ENCODE measurements at regions not wholly inside any gene's neighbourhood (a gene's known extent, or its start where the extent isn't known, plus 50 kb on each side); places are given as distances from the start of the nearest gene placed in this dataset.

DNA sequence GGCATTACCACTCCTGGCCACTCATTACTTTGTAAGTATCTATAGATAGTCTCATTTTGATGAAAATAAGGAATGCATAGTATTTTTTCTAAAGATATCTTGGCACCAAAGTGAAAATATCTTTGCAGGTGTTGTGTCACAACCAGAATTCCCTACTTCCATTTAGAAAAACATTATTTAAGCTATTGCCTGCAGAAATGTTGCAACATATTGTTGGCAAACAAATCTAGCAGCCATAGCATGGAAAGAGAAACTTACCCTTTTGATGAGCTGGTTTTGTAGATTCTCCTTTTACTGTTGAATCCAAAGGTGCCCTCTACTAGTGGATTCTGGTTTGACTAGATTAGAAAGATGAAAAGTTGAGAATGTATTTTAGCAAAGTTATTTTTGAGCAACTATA lies 138.8 kb downstream of the AREG start (continued):
- TF ChIP-seq, protein P1, sequence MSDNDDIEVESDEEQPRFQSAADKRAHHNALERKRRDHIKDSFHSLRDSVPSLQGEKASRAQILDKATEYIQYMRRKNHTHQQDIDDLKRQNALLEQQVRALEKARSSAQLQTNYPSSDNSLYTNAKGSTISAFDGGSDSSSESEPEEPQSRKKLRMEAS (CRISPR knock-in tag; IDR thresholded peaks at IDR 0.05): no peak
- TF ChIP-seq ZNF281 (CRISPR knock-in tag; IDR thresholded peaks at IDR 0.05) (no peak), TP53 (CRISPR knock-in tag; IDR thresholded peaks at IDR 0.05) (no peak), ZNF396 (CRISPR knock-in tag; IDR thresholded peaks at IDR 0.05; ENCODE audit: borderline replicate concordance) (no peak)

DNA sequence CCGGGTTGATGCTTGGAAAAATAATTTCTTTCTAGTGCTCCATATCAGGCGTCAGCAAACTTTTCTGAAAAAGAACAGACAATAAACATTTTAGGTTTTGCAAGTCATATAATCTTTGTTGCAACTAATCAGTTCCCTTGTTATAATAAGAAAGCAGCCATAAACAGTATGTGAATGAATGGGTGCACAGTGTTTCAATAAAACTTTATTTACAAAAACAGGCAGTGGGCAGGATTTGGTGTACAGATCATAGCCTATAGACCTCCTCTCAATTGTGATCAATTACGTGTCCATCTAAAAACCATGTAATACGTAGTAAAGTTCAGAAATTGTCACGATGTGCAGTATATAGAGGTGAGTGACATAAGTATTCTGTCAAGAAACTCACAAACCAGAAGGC lies 143.4 kb downstream of the AREG start:
- DNase-seq (ENCODE audit: low spot score) (no peak), ATAC-seq (no peak)
- POLR2A ChIA-PET: no interaction called here
- H3K4me3 Mint-ChIP-seq: no peak overlapping the region
- no peaks in the 10 kb centered on the region for H3K4me1 Mint-ChIP-seq
- H3K9me3 Mint-ChIP-seq: peaks cover 4% of the 10 kb centered on the region; the same call in 1 of the 2 replicates
- CTCF ChIA-PET: no interaction called here
- no peaks in the 10 kb centered on the region for H3K36me3 Mint-ChIP-seq
- no peaks in the 10 kb centered on the region for H3K27me3 Mint-ChIP-seq (ENCODE audit: low read depth)
- no peak overlapping the region for H3K27ac Mint-ChIP-seq
- TF ChIP-seq, protein P2, sequence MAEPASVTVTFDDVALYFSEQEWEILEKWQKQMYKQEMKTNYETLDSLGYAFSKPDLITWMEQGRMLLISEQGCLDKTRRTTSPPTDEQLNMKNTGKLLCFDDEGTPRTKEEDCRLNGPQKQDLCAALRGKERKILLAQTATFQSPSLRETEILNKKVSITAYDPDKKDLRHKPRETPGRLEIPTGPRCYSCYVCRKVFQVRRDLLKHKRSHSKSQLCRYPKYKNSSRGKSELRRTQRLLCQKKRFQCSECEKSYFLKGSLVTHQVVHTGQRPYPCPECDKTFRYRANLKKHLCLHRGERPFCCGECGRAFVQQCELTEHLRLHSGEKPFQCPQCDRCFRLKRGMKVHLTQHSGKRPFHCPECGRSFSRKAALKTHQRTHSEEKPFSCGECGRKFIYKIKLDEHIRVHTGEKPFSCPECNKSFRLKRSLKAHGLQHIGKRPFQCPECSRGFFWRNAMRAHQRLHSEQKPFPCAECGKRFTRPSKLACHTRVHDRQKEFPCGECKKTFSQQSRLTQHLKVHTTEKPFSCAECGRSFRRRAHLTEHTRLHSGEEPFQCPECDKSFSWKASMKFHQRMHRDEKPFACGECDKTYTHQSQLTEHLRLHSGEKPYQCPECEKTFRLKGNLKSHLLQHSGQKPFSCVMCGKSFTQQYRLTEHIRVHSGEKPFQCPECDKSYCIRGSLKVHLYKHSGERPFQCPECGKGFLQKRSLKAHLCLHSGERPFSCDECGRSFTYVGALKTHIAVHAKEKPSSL (CRISPR knock-in tag; conservative IDR thresholded peaks at IDR 0.05): no peak

DNA sequence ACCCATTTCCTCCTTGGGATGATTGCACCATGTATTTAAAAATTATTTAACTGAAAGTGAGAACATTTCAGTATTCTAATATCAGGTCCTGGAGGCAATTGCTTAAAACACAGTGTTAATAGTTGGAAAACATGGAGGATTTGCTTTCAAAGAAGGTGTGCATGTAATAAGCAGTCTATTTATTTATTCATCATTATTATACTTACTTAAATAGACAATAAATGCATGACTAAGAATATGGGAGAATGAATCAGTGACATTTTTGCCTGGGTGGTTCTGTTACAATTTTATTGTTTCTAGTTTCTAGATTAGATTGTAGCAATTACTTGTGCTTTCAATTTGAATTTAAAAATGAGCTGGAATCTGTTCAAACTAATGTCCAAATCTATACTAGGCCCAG lies 145.5 kb downstream of the AREG start:
- H3K36me3 Mint-ChIP-seq: no peaks in the 10 kb centered on the region
- ATAC-seq: no peak
- H3K4me1 Mint-ChIP-seq: no peaks in the 10 kb centered on the region
- DNase-seq (ENCODE audit: low spot score): no peak
- H3K27me3 Mint-ChIP-seq (ENCODE audit: low read depth): no peaks in the 10 kb centered on the region
- TF ChIP-seq, protein P3, sequence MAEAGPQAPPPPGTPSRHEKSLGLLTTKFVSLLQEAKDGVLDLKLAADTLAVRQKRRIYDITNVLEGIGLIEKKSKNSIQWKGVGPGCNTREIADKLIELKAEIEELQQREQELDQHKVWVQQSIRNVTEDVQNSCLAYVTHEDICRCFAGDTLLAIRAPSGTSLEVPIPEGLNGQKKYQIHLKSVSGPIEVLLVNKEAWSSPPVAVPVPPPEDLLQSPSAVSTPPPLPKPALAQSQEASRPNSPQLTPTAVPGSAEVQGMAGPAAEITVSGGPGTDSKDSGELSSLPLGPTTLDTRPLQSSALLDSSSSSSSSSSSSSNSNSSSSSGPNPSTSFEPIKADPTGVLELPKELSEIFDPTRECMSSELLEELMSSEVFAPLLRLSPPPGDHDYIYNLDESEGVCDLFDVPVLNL (CRISPR knock-in tag; IDR thresholded peaks at IDR 0.05; ENCODE audit: borderline replicate concordance, low read depth): no peak
- TF ChIP-seq IRF2 (CRISPR knock-in tag; IDR thresholded peaks at IDR 0.05; ENCODE audit: borderline replicate concordance, low read depth) (no peak), NFYB (CRISPR knock-in tag; conservative IDR thresholded peaks at IDR 0.05; ENCODE audit: low read depth) (no peak), HMGA2 (CRISPR knock-in tag; IDR thresholded peaks at IDR 0.05) (no peak)
- TF ChIP-seq, protein P4, sequence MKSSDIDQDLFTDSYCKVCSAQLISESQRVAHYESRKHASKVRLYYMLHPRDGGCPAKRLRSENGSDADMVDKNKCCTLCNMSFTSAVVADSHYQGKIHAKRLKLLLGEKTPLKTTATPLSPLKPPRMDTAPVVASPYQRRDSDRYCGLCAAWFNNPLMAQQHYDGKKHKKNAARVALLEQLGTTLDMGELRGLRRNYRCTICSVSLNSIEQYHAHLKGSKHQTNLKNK (CRISPR knock-in tag; IDR thresholded peaks at IDR 0.05): no peak
- TF ChIP-seq, protein P5, sequence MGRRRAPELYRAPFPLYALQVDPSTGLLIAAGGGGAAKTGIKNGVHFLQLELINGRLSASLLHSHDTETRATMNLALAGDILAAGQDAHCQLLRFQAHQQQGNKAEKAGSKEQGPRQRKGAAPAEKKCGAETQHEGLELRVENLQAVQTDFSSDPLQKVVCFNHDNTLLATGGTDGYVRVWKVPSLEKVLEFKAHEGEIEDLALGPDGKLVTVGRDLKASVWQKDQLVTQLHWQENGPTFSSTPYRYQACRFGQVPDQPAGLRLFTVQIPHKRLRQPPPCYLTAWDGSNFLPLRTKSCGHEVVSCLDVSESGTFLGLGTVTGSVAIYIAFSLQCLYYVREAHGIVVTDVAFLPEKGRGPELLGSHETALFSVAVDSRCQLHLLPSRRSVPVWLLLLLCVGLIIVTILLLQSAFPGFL (CRISPR knock-in tag; IDR thresholded peaks at IDR 0.05; ENCODE audit: borderline replicate concordance): no peak
- CTCF ChIA-PET: no interaction called here
- POLR2A ChIA-PET: interaction anchor here (1.0 kb wide), 1 partner anchor 141 kb away, joined by 3 read pairs; no protein-coding TSS in a partner anchor
- no peak overlapping the region for H3K27ac Mint-ChIP-seq
- H3K4me3 Mint-ChIP-seq: no peak overlapping the region
- H3K9me3 Mint-ChIP-seq: peaks cover 5% of the 10 kb centered on the region
